Chondrocyte (in vitro differentiated cells): ENCODE measurements at regions not wholly inside any gene's neighbourhood (a gene's known extent, or its start where the extent isn't known, plus 50 kb on each side); places are given as distances from the start of the nearest gene placed in this dataset.
A peak's percentile ranks its signal among the peaks of the same experiment; 100 is the strongest.
"Not testable (repeated sequence)": the region's sequence is repeated elsewhere in the genome, so short reads cannot be mapped to it uniquely, and the experiment has no call there.

ENCODE experiments used
- DNase-seq: peaks from one replicate; pipeline ENCODE4 v3.0.0; 2021; ENCODE audit warnings: mixed read lengths, low spot score
- H3K27ac Mint-ChIP-seq: one replicate; pipeline ENCODE4 v1.8.0; 2021; ENCODE audit warnings: mild to moderate bottlenecking, moderate library complexity, mixed read lengths; ENCODE audit not compliant: unreplicated experiment
- H3K27me3 Mint-ChIP-seq: 2 replicates; pipeline ENCODE4 v1.8.0; 2021; ENCODE audit warnings: low read depth, mixed read lengths
- H3K36me3 Mint-ChIP-seq: 2 replicates; pipeline ENCODE4 v1.8.0; 2021; ENCODE audit warnings: low read depth, mixed read lengths
- H3K4me1 Mint-ChIP-seq: 2 replicates; pipeline ENCODE4 v1.8.0; 2021; ENCODE audit warnings: low read depth, mild to moderate bottlenecking, mixed read lengths
- H3K4me3 Mint-ChIP-seq: one replicate; pipeline ENCODE4 v1.8.0; 2021; ENCODE audit warnings: mild to moderate bottlenecking, moderate library complexity, mixed read lengths; ENCODE audit not compliant: unreplicated experiment
- H3K9me3 Mint-ChIP-seq: 2 replicates; pipeline ENCODE4 v1.8.0; 2021; ENCODE audit warnings: low read depth, mixed read lengths
- CTCF ChIP-seq: fragments of 200-600 bp; sonication (generic); IDR thresholded peaks from 2 replicates; pipeline ENCODE4 v1.5.0; 2021; ENCODE audit warnings: antibody characterized with exemption, mild to moderate bottlenecking, moderate library complexity

GRCh38 chr11:25816411-25816810 lies 515.5 kb upstream of the ANO3 start:
- no peak for TF ChIP-seq CTCF

GRCh38 chr11:25824688-25825087 lies 507.2 kb upstream of the ANO3 start:
- Mint-ChIP-seq H3K4me3 (no peak overlapping the region), H3K27ac (no peak overlapping the region), H3K36me3 (no peaks in the 10 kb centered on the region), H3K4me1 (no peaks in the 10 kb centered on the region), H3K27me3 (peaks cover 7% of the 10 kb centered on the region), H3K9me3 (peaks cover 9% of the 10 kb centered on the region)
- TF ChIP-seq CTCF = no peak
- DNase-seq = no peak

More at GRCh38 chr11:25816411-25816810, 515.5 kb upstream of the ANO3 start:
- no peak overlapping the region for H3K27ac Mint-ChIP-seq
- no peaks in the 10 kb centered on the region for H3K27me3 Mint-ChIP-seq
- no peak for DNase-seq
- H3K36me3 Mint-ChIP-seq = no peaks in the 10 kb centered on the region
- H3K4me3 Mint-ChIP-seq = no peak overlapping the region
- H3K9me3 Mint-ChIP-seq = peaks cover 4% of the 10 kb centered on the region
- no peaks in the 10 kb centered on the region for H3K4me1 Mint-ChIP-seq

- H3K4me1 Mint-ChIP-seq, H3K4me3 Mint-ChIP-seq, DNase-seq, H3K36me3 Mint-ChIP-seq, H3K27me3 Mint-ChIP-seq, H3K9me3 Mint-ChIP-seq, H3K27ac Mint-ChIP-seq: not testable (repeated sequence)
These were observed 500.4 kb upstream of the ANO3 start for GRCh38 chr11:25831485-25831884.

GRCh38 chr11:25838918-25839625 lies 492.9 kb upstream of the ANO3 start:
- H3K4me1 Mint-ChIP-seq = no peaks in the 10 kb centered on the region
- peak; percentile 9 for TF ChIP-seq CTCF
- H3K9me3 Mint-ChIP-seq = peaks cover 9% of the 10 kb centered on the region
- no peak overlapping the region for H3K27ac Mint-ChIP-seq
- no peak for DNase-seq
- H3K36me3 Mint-ChIP-seq = no peaks in the 10 kb centered on the region
- H3K27me3 Mint-ChIP-seq = no peaks in the 10 kb centered on the region
- no peak overlapping the region for H3K4me3 Mint-ChIP-seq

- no peak overlapping the region for H3K27ac Mint-ChIP-seq
These were observed 487.1 kb upstream of the ANO3 start for GRCh38 chr11:25844811-25845210.

More at GRCh38 chr11:25844811-25845210, 487.1 kb upstream of the ANO3 start:
- peaks cover 8% of the 10 kb centered on the region for H3K9me3 Mint-ChIP-seq
- H3K4me3 Mint-ChIP-seq = no peak overlapping the region
- peaks cover 6% of the 10 kb centered on the region for H3K27me3 Mint-ChIP-seq
- H3K4me1 Mint-ChIP-seq = no peaks in the 10 kb centered on the region
- peaks cover 2% of the 10 kb centered on the region for H3K36me3 Mint-ChIP-seq
- DNase-seq = no peak
- TF ChIP-seq CTCF = no peak
